Choroid plexus epithelial cell (primary cell): ENCODE measurements at regions not wholly inside any gene's neighbourhood (a gene's known extent, or its start where the extent isn't known, plus 50 kb on each side); places are given as distances from the start of the nearest gene placed in this dataset.

Source experiments
- DNase-seq: peaks from one replicate; pipeline ENCODE4 v3.0.0-alpha.2; 2010; ENCODE audit warnings: low read depth
- H3K4me3 ChIP-seq: 2 replicates; pipeline ENCODE4 v1.5.1; 2011; ENCODE audit warnings: low read depth, mild to moderate bottlenecking, control low read depth, low read length, moderate library complexity
- CTCF ChIP-seq: conservative IDR thresholded peaks from 2 replicates; pipeline ENCODE4 v1.5.1; 2011; ENCODE audit warnings: low read depth, mild to moderate bottlenecking, control low read depth, inconsistent platforms, low read length, moderate library complexity

DNA sequence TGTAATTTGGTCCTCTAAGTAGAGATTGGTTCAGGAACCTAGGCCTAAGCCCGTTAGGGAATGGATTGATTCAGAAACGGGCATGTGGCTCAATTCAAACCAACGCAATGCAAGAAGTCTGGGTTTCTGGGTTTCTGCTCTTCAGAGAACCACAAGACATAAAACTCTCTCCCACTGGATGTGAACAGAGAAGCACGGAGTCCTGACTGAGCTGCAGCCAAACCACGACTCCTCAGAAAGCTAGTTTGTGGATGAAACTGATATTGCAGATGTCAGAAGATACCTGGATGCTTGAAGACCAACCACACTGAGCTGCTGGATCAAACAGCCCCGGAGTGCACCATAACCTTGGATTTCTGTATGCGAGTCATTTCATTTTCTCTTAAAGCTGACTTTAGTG, 50.0 kb downstream of the SOD2 start:
- TF ChIP-seq CTCF, result no peak
- H3K4me3 ChIP-seq, result no peak overlapping the region
- no peak for DNase-seq

GRCh38 chr6:159642481-159642880, 50.6 kb downstream of the SOD2 start:
- DNase-seq, result no peak
- TF ChIP-seq CTCF, result no peak
- H3K4me3 ChIP-seq, result no peak overlapping the region

- no peak overlapping the region for H3K4me3 ChIP-seq
- DNase-seq, result no peak
- TF ChIP-seq CTCF, result no peak
Observed at GRCh38 chr6:159640722-159641482, 52.1 kb downstream of the SOD2 start.

GRCh38 chr6:159640322-159640721, 52.7 kb downstream of the SOD2 start:
- H3K4me3 ChIP-seq, result no peak overlapping the region
- no peak for TF ChIP-seq CTCF
- no peak for DNase-seq

DNA sequence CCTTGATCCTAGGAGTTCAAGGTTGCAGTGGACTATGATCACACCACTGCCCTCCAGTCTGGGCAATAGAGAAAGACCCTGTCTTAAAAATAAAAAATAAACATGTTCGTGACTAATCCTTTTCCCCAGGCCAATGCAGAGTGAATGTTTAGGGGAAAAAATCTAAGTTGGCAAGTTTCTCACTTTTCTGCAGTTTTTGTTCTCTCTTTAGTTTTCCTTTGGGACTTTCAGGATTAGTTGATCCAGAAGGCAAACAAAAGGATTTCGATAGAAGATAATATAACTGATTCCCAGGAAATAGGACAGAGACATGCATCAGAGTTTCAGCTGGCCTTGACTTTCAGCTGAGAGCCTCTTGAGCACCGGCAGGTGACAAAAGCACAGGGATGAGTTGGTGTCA, 53.3 kb downstream of the SOD2 start:
- DNase-seq, result no peak
- TF ChIP-seq CTCF, result no peak
- H3K4me3 ChIP-seq, result no peak overlapping the region

DNA sequence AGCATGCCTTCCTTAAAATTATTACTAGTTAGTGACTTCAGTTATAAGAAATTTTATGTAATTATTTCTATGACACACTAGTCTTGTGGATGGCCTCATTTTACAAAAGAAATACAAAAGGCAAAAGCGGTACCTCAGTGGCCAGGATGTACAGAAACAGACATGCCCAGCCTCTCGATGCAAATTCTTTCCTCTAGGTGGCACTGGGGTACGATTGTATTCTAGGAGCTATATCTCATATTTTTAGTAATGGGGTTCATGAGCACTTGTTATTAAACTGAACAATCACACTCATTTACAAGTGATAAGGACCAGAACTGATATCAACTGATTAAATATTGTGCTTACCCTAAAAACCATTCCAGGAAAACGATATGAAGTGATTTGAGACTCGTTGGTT, 59.8 kb downstream of the SOD2 start:
- peak; percentile 49 for DNase-seq
- peak; percentile 70 for TF ChIP-seq CTCF
- H3K4me3 ChIP-seq, result no peak overlapping the region

- H3K4me3 ChIP-seq, result no peak overlapping the region
- no peak for TF ChIP-seq CTCF
- no peak for DNase-seq
Observed at GRCh38 chr6:159631886-159632285, 61.2 kb downstream of the SOD2 start.
